AG09319 (cell line): ENCODE measurements at regions not wholly inside any gene's neighbourhood (a gene's known extent, or its start where the extent isn't known, plus 50 kb on each side); places are given as distances from the start of the nearest gene placed in this dataset.

ENCODE experiments used
- DNase-seq: peaks from one replicate; pipeline ENCODE4 v3.0.0-alpha.2; 2010; ENCODE audit warnings: low read depth; ENCODE audit errors: extremely low read depth
- CTCF ChIP-seq: IDR thresholded peaks from 2 replicates; pipeline ENCODE4 v1.5.1; 2011; ENCODE audit warnings: low read depth, mild to moderate bottlenecking, inconsistent platforms, low read length, moderate library complexity

- TF ChIP-seq CTCF, result no peak
- no peak for DNase-seq
These were observed 58.0 kb upstream of the FRMD1 start for GRCh38 chr6:168137024-168137423.

- TF ChIP-seq CTCF, result no peak
- DNase-seq, result no peak
These were observed 57.6 kb upstream of the FRMD1 start for GRCh38 chr6:168136622-168137021.

- TF ChIP-seq CTCF, result no peak
- DNase-seq, result no peak
These were observed 57.0 kb upstream of the FRMD1 start for GRCh38 chr6:168136001-168136400.

- no peak for TF ChIP-seq CTCF
- no peak for DNase-seq
These were observed 55.7 kb upstream of the FRMD1 start for GRCh38 chr6:168134560-168135201.

- TF ChIP-seq CTCF, result no peak
- DNase-seq, result no peak
These were observed 54.9 kb upstream of the FRMD1 start for GRCh38 chr6:168133687-168134559.

GRCh38 chr6:168133168-168133561, 54.2 kb upstream of the FRMD1 start:
- no peak for TF ChIP-seq CTCF
- no peak for DNase-seq

- TF ChIP-seq CTCF, result peak; percentile 54
- peak; percentile 22 for DNase-seq
These were observed 53.6 kb upstream of the FRMD1 start for GRCh38 chr6:168132531-168133167.
